Common myeloid progenitor, CD34-positive (primary cell): ENCODE measurements at regions not wholly inside any gene's neighbourhood (a gene's known extent, or its start where the extent isn't known, plus 50 kb on each side); places are given as distances from the start of the nearest gene placed in this dataset.
"Not testable (repeated sequence)": the region's sequence is repeated elsewhere in the genome, so short reads cannot be mapped to it uniquely, and the experiment has no call there.

Experiments used
- CTCF ChIA-PET: fragments of 350-600 bp; sonication (Branson Sonifier 250); formaldehyde crosslinking; loops from one replicate; lab custom pipeline; 2021; ENCODE audit warnings: antibody characterized with exemption; lab: Charles Lee
- POLR2A ChIA-PET: fragments of 350-600 bp; sonication (Branson Sonifier 250); formaldehyde crosslinking; loops from one replicate; lab custom pipeline; 2021; ENCODE audit warnings: antibody characterized with exemption; lab: Charles Lee
- DNase-seq, 3 donors: peaks; one replicate each; pipeline versions ENCODE4 v3.0.0 to v3.0.0-alpha.2; 2013
- H3K27ac ChIP-seq, 2 experiments: 1 replicate in 1 of 2; 2 replicates in 1 of 2; pipeline ENCODE4 v1.7.0; 2013; ENCODE audit warnings: inconsistent platforms in 2 of 2, low read length in 2 of 2, mild to moderate bottlenecking in 2 of 2, low read depth in 1 of 2, moderate library complexity in 1 of 2; ENCODE audit not compliant: severe bottlenecking in 2 of 2, insufficient read depth in 1 of 2, poor library complexity in 1 of 2
- H3K27me3 ChIP-seq, 5 experiments: replicated peaks in 2 of 5; 1 replicate in 3 of 5; 2 replicates in 2 of 5; pipeline versions ENCODE4 v1.6.1 to v1.7.0; 2013; ENCODE audit warnings: low read length in 4 of 5, mild to moderate bottlenecking in 2 of 5, moderate library complexity in 2 of 5, inconsistent platforms in 1 of 5; ENCODE audit not compliant: insufficient read depth in 5 of 5, control insufficient read depth in 4 of 5
- H3K36me3 ChIP-seq, 4 experiments: 1 replicate in 2 of 4; 2 replicates in 2 of 4; pipeline versions ENCODE4 v1.6.1 to v1.7.0; 2013; ENCODE audit warnings: low read length in 3 of 4, control low read depth in 1 of 4, mild to moderate bottlenecking in 1 of 4; ENCODE audit not compliant: control insufficient read depth in 4 of 4, insufficient read depth in 4 of 4
- H3K4me1 ChIP-seq, 4 experiments: 1 replicate in 3 of 4; 2 replicates in 1 of 4; pipeline versions ENCODE4 v1.6.1 to v1.7.1; 2013; ENCODE audit warnings: low read length in 3 of 4, mild to moderate bottlenecking in 3 of 4, control low read depth in 1 of 4, inconsistent platforms in 1 of 4, moderate library complexity in 1 of 4; ENCODE audit not compliant: control insufficient read depth in 4 of 4, insufficient read depth in 4 of 4; ENCODE audit errors: control extremely low read depth in 1 of 4
- H3K4me3 ChIP-seq, 7 experiments: 1 replicate in 4 of 7; 2 replicates in 3 of 7; pipeline versions ENCODE4 v1.5.1 to v1.7.0; 2013; ENCODE audit warnings: mild to moderate bottlenecking in 7 of 7, low read length in 6 of 7, moderate library complexity in 6 of 7, inconsistent platforms in 2 of 7, low read depth in 2 of 7, control low read depth in 1 of 7; ENCODE audit not compliant: insufficient read depth in 4 of 7, control insufficient read depth in 1 of 7; ENCODE audit errors: extremely low read depth in 1 of 7
- H3K9me3 ChIP-seq, 5 experiments: 1 replicate in 4 of 5; 2 replicates in 1 of 5; pipeline versions ENCODE4 v1.6.1 to v1.7.1; 2013; ENCODE audit warnings: low read length in 4 of 5, mild to moderate bottlenecking in 2 of 5, inconsistent platforms in 1 of 5, low read depth in 1 of 5, moderate library complexity in 1 of 5; ENCODE audit not compliant: control insufficient read depth in 4 of 5, insufficient read depth in 2 of 5; ENCODE audit errors: control extremely low read depth in 1 of 5
- WGBS: methylation state at CpG from one replicate; pipeline ENCODE4 v1.1.5; 2013; ENCODE audit not compliant: insufficient coverage; 5-methylcytosine and 5-hydroxymethylcytosine counted together

- no peaks in the 10 kb centered on the region for H3K4me1 ChIP-seq
- H3K36me3 ChIP-seq, result no peaks in the 10 kb centered on the region
- CTCF ChIA-PET, result no interaction called here
- POLR2A ChIA-PET, result no interaction called here
- DNase-seq, result no peak
- H3K27me3 ChIP-seq, result no peaks in the 10 kb centered on the region
- no peak overlapping the region for H3K27ac ChIP-seq
- WGBS, result no CpG with 5 or more reads among the region's 2 CpGs
- peaks cover 0 to 6% (median 2%) of the 10 kb centered on the region in 5 experiments for H3K9me3 ChIP-seq
- H3K4me3 ChIP-seq, result no peak overlapping the region
Observed at GRCh38 chr4:189232274-189232673, 708.4 kb upstream of the FRG1 start.

GRCh38 chr4:189233754-189234153, 706.9 kb upstream of the FRG1 start:
- H3K9me3 ChIP-seq, POLR2A ChIA-PET, DNase-seq, H3K36me3 ChIP-seq, H3K27me3 ChIP-seq, CTCF ChIA-PET, H3K4me1 ChIP-seq, H3K27ac ChIP-seq, H3K4me3 ChIP-seq: not testable (repeated sequence)
- WGBS, result no CpG with 5 or more reads among the region's 1 CpG

GRCh38 chr4:189234948-189235347, 705.7 kb upstream of the FRG1 start:
- H3K27me3 ChIP-seq, DNase-seq, H3K27ac ChIP-seq, H3K4me3 ChIP-seq, CTCF ChIA-PET, H3K4me1 ChIP-seq, POLR2A ChIA-PET, H3K9me3 ChIP-seq, H3K36me3 ChIP-seq: not testable (repeated sequence)

- Histone ChIP-seq H3K9me3 (peaks cover 0 to 6% (median 2%) of the 10 kb centered on the region in 5 experiments), H3K36me3 (no peaks in the 10 kb centered on the region), H3K4me3 (no peak overlapping the region), H3K4me1 (no peaks in the 10 kb centered on the region), H3K27ac (no peak overlapping the region), H3K27me3 (no peaks in the 10 kb centered on the region)
- 98% methylated on average over 6 of the region's 6 CpGs for WGBS
- POLR2A ChIA-PET, result no interaction called here
- CTCF ChIA-PET, result no interaction called here
- DNase-seq, result no peak
Observed at GRCh38 chr4:189235599-189235998, 705.1 kb upstream of the FRG1 start.

GRCh38 chr4:189236321-189236720, 704.4 kb upstream of the FRG1 start:
- DNase-seq, CTCF ChIA-PET: not testable (repeated sequence)

GRCh38 chr4:189237340-189237739, 703.3 kb upstream of the FRG1 start:
- H3K4me3 ChIP-seq, result no peak overlapping the region
- H3K27me3 ChIP-seq, result no peaks in the 10 kb centered on the region
- 95% methylated on average over 12 of the region's 13 CpGs for WGBS
- DNase-seq, result no peak
- H3K36me3 ChIP-seq, result no peaks in the 10 kb centered on the region
- H3K9me3 ChIP-seq, result peaks cover 0 to 6% (median 2%) of the 10 kb centered on the region in 5 experiments
- H3K4me1 ChIP-seq, result no peaks in the 10 kb centered on the region
- H3K27ac ChIP-seq, result no peak overlapping the region
- CTCF ChIA-PET, result no interaction called here
- POLR2A ChIA-PET, result no interaction called here

More at GRCh38 chr4:189236321-189236720, 704.4 kb upstream of the FRG1 start:
- POLR2A ChIA-PET, H3K9me3 ChIP-seq, H3K27me3 ChIP-seq, H3K27ac ChIP-seq, H3K4me1 ChIP-seq, H3K4me3 ChIP-seq, H3K36me3 ChIP-seq: not testable (repeated sequence)
- WGBS, result over 99% methylated on average over 18 of the region's 28 CpGs

- ChIA-PET POLR2A (no interaction called here), CTCF (no interaction called here)
- Histone ChIP-seq H3K4me1 (no peaks in the 10 kb centered on the region), H3K27ac (no peak overlapping the region), H3K27me3 (no peaks in the 10 kb centered on the region), H3K36me3 (no peaks in the 10 kb centered on the region), H3K9me3 (peaks cover 0 to 8% (median 0%) of the 10 kb centered on the region in 5 experiments), H3K4me3 (no peak overlapping the region)
- no peak for DNase-seq
- no CpG with 5 or more reads among the region's 2 CpGs for WGBS
Observed at GRCh38 chr4:189255636-189256035, 685.0 kb upstream of the FRG1 start.
